CMK (cell line): ENCODE measurements at regions not wholly inside any gene's neighbourhood (a gene's known extent, or its start where the extent isn't known, plus 50 kb on each side); places are given as distances from the start of the nearest gene placed in this dataset.

ENCODE experiments used
- DNase-seq: peaks from one replicate; pipeline ENCODE4 v3.0.0-alpha.2; 2010; ENCODE audit warnings: low read depth

- DNase-seq = no peak
These were observed 1022.3 kb upstream of the CNTNAP5 start for GRCh38 chr2:123002660-123003248.

- DNase-seq = no peak
These were observed 1009.9 kb upstream of the CNTNAP5 start for GRCh38 chr2:123015186-123015585.

GRCh38 chr2:123035541-123035940 lies 989.5 kb upstream of the CNTNAP5 start:
- peak; percentile 56 for DNase-seq

- DNase-seq = no peak
These were observed 988.8 kb upstream of the CNTNAP5 start for GRCh38 chr2:123036300-123036699.

- DNase-seq = no peak
These were observed 984.6 kb upstream of the CNTNAP5 start for GRCh38 chr2:123040506-123040905.

GRCh38 chr2:123043458-123043857 lies 981.6 kb upstream of the CNTNAP5 start:
- DNase-seq = no peak

- DNase-seq = no peak
These were observed 979.4 kb upstream of the CNTNAP5 start for GRCh38 chr2:123045713-123046112.

- no peak for DNase-seq
These were observed 977.9 kb upstream of the CNTNAP5 start for GRCh38 chr2:123047186-123047585.

GRCh38 chr2:123051136-123051535 lies 974.0 kb upstream of the CNTNAP5 start:
- no peak for DNase-seq

- DNase-seq = no peak
These were observed 963.6 kb upstream of the CNTNAP5 start for GRCh38 chr2:123061534-123061933.

GRCh38 chr2:123073371-123073770 lies 951.7 kb upstream of the CNTNAP5 start:
- no peak for DNase-seq

- no peak for DNase-seq
These were observed 951.1 kb upstream of the CNTNAP5 start for GRCh38 chr2:123073956-123074355.

- DNase-seq = no peak
These were observed 948.0 kb upstream of the CNTNAP5 start for GRCh38 chr2:123077101-123077500.

- DNase-seq = no peak
These were observed 944.8 kb upstream of the CNTNAP5 start for GRCh38 chr2:123080331-123080730.

- DNase-seq = no peak
These were observed 939.6 kb upstream of the CNTNAP5 start for GRCh38 chr2:123085484-123085883.

- DNase-seq = no peak
These were observed 938.3 kb upstream of the CNTNAP5 start for GRCh38 chr2:123086613-123087385.

GRCh38 chr2:123091471-123091870 lies 933.6 kb upstream of the CNTNAP5 start:
- DNase-seq = no peak

- DNase-seq = no peak
These were observed 931.9 kb upstream of the CNTNAP5 start for GRCh38 chr2:123093199-123093598.

GRCh38 chr2:123095219-123095835 lies 929.8 kb upstream of the CNTNAP5 start:
- no peak for DNase-seq

- no peak for DNase-seq
These were observed 926.5 kb upstream of the CNTNAP5 start for GRCh38 chr2:123098619-123099018.

- no peak for DNase-seq
These were observed 923.7 kb upstream of the CNTNAP5 start for GRCh38 chr2:123101434-123101833.

- no peak for DNase-seq
These were observed 921.2 kb upstream of the CNTNAP5 start for GRCh38 chr2:123103902-123104301.

GRCh38 chr2:123116595-123116994 lies 908.5 kb upstream of the CNTNAP5 start:
- no peak for DNase-seq
